GM19328 (cell line): ENCODE measurements at regions not wholly inside any gene's neighbourhood (a gene's known extent, or its start where the extent isn't known, plus 50 kb on each side); places are given as distances from the start of the nearest gene placed in this dataset.
"Not testable (repeated sequence)": the region's sequence is repeated elsewhere in the genome, so short reads cannot be mapped to it uniquely, and the experiment has no call there.

Source experiments
- ATAC-seq: cut with Tn5 transposase; IDR thresholded peaks from one replicate; pipeline ENCODE4 v1.9.1; 2021; ENCODE audit warnings: mild to moderate bottlenecking, moderate library complexity; ENCODE audit not compliant: unreplicated experiment

DNA sequence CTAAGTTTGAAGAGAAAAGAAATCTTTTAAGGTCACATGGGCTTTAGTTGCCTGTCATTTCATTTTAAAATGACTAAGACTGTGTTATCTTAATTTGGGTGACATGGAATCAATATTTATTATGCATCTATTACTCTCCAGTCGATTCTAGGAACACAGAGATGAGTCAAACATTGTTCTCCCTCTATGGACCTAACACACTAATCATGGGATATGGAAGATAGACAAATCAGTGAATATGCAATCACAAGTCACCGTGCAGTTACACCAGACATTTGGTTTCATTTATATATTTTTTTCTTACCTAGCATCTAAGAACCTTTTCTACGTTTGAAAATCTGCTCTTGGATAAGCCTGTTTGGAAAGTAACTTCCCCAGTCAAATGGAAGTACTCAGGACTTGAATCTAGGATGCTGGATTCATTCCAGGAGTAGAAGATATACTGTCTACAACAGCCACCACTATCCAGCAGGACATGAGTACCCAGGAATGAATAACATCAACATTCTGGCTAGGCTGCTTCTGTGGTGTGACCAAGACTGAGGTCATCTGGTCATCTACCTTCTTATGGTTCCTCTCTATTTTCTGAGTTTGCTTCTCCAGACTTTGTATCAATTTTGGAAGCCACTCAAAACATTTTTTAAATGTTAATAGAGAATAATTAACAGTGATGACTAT, 902.9 kb upstream of the LRRN3 start:
- no peak for ATAC-seq

GRCh38 chr7:110204527-110204926, 886.4 kb upstream of the LRRN3 start:
- ATAC-seq, result no peak

- no peak for ATAC-seq
Observed at GRCh38 chr7:110205899-110206298, 885.0 kb upstream of the LRRN3 start.

DNA sequence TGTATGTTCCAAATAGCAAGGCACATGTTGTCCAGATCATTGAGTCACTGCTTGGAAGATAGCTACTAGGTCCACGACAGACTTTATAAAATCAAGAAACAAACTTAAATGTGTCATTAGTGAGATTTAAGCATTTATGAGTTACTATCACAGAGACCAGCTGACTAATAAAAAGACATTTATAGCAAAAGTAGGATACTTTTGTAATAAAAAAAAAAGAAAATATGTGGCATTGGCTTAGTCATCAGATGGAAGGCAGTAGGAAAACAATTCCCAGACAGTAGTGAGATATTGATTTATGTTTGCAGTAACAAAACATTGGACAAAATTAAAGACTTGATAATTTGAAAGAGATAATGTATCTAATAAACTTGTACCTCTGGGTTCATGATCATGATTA, 881.0 kb upstream of the LRRN3 start:
- ATAC-seq, result no peak

- no peak for ATAC-seq
Observed at GRCh38 chr7:110210941-110211608, 879.9 kb upstream of the LRRN3 start.

GRCh38 chr7:110224643-110225042, 866.3 kb upstream of the LRRN3 start:
- ATAC-seq, result no peak

DNA sequence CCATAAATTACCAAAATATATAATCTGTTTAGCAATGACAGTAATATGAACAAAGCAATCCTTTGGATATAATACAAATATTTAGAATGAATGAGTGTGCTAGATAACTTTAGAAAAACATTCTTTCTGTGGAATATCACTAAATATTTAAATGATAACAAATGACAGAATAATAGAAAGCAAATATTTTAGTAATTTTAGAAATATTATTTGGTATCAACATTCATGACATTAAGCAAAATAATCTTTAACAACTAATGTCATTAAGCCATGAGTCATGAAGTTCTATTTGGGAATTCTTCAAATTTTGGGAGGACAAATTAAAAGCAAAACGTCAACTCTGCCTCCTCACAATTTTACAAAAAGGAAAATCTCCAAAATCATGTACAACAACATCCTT, 844.8 kb upstream of the LRRN3 start:
- no peak for ATAC-seq

- ATAC-seq, result no peak
Observed at GRCh38 chr7:110253093-110253492, 837.8 kb upstream of the LRRN3 start.

DNA sequence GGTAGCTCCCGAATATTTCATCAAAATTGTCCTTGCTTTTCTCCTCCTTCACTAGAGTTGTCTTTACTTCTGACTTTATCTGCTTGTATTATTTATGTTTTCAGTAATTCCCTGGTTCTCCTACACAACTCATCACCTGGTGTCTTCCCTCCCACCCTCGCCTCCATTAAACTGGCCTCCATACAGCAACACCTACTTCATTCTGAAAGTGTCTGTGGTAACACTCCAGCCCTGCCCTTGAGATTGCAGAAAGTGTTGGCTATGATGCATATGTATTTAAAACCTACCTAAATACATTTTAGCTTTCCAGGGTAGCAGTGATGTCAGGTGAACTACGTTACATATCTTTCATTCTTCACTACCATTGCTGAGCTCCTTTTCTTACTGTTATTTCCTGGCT, 833.3 kb upstream of the LRRN3 start:
- ATAC-seq, result no peak

- ATAC-seq, result no peak
Observed at GRCh38 chr7:110262251-110262650, 828.7 kb upstream of the LRRN3 start.

DNA sequence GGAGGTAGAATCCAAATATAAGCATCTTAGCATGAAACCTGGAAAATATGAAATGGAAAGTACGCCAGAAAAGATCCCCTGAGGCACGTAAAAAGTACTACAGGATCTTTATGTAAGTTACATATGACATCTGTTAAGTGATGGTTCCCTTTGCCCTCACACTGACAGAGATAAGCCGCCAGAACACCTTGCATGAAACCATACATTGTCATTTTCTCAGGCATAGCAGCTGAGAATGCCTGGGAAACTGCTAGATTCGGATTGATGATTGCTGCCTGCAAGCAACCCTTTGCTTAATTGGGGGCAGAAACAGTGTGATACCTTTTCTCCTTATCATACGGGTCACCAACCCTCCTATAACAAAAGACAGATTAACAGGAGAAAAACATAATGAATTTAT, 826.6 kb upstream of the LRRN3 start:
- ATAC-seq, result no peak

DNA sequence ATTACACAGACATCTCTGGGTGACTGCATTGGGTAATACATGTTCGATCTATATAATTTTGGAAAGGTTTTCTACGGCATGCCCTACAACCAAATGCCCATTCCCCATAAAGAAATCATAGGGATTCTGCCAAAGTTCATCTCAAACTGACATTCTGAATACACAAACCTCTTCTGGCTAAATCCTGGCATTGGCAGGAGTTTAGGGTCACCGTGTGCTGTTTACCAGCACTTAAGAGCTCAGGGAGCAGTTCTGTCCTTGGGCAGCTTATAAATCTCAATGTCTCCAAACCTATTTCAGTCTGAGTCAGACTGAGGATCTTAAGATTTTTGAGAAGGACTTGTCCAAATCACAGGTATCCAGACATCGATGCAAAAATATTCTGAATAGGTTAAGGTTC, 809.6 kb upstream of the LRRN3 start:
- no peak for ATAC-seq

- no peak for ATAC-seq
Observed at GRCh38 chr7:110283056-110283455, 807.9 kb upstream of the LRRN3 start.

GRCh38 chr7:110291430-110291829, 799.5 kb upstream of the LRRN3 start:
- no peak for ATAC-seq

DNA sequence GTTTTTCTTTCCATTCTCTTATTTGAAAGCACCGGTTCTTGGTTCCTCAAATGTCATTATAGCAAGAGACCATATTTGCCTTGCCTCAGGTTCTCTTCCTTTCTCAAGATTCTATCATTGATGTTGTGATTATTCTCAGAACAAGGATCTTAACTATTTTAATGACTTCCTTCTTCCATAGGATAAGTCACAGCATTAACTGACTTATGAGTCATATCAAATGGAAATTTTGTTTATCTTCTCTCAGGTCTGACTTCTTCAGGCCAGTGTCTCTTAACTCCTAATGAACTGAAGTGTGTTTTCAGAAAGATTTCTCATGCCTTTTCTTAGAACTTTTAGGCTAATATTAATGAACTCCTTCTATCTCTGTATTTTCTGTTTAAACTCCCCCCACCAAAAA, 794.6 kb upstream of the LRRN3 start:
- no peak for ATAC-seq

GRCh38 chr7:110307776-110308175, 783.2 kb upstream of the LRRN3 start:
- ATAC-seq, result no peak

- no peak for ATAC-seq
Observed at GRCh38 chr7:110308791-110309190, 782.1 kb upstream of the LRRN3 start.

DNA sequence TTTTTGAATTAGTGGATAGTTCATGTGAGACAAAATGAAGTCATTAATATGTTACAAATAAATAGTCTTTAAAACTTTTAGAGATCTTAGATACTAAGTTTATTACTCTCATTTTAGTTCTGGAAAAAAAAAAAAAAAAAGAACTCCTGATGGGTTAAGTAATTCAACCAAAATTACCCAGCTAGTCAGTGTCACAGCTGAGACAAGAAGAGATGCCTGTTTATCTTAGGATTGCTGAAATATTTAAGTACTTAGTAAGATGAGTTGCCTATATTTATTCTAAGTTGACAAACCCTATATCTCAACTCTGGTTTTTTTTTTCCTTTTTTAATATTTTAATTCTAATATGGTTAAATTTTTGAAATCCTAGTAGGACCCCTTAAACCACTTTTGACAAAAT, 781.0 kb upstream of the LRRN3 start:
- no peak for ATAC-seq

DNA sequence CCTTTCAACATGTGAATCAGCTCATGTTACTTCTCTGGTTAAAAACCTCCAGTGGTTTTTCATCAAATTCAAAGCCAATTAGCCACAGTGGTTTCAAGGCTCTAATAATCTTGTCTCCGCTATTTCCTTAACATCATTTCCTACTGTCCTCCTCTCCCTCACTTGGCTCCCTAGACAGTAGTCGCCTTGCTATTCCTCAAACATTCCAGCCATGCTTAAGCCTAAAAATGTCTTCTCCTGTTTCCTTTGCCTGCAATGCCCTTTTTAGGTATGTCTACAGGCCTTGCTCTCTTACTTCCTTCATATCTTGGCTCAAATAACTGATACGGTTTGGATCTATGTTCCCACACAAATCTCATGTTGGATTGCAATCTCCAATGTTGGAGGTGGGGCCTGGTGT, 779.4 kb upstream of the LRRN3 start:
- ATAC-seq, result no peak

GRCh38 chr7:110317541-110318265, 773.2 kb upstream of the LRRN3 start:
- ATAC-seq, result no peak

- ATAC-seq, result not testable (repeated sequence)
Observed at GRCh38 chr7:110320285-110320684, 770.6 kb upstream of the LRRN3 start.

GRCh38 chr7:110322796-110323195, 768.1 kb upstream of the LRRN3 start:
- no peak for ATAC-seq
